Activated gamma-delta T cell treated with Interleukin-2 at 50 U/mL for 16 hours (primary cell): ENCODE measurements at regions not wholly inside any gene's neighbourhood (a gene's known extent, or its start where the extent isn't known, plus 50 kb on each side); places are given as distances from the start of the nearest gene placed in this dataset.

Source experiments
- DNase-seq: peaks from one replicate; pipeline ENCODE4 v3.0.0-alpha.2; 2020

GRCh38 chr14:83379436-83379835 lies 1845.8 kb upstream of the SEL1L start:
- DNase-seq, result no peak

- no peak for DNase-seq
These were observed 1850.6 kb upstream of the SEL1L start for GRCh38 chr14:83384253-83384652.

DNA sequence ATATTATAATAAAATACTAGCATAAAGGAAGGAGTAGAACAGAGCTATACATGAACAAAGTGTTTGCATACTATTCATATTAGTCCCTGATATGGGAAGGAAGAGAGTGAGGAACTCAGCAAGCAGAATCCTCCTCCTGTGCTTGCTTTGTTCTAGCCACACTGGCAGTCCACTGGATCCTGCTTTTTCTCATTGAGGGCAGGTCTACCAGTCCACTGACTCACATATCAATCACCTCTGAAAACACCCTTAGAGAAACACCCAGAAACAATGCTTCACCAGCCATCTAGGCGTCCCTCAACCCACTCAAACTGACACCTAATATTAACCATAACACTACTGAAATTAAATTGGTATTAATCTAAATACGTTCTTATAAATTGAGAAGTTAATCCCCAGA lies 1861.7 kb upstream of the SEL1L start:
- DNase-seq, result no peak

- DNase-seq, result no peak
These were observed 1882.8 kb upstream of the SEL1L start for GRCh38 chr14:83416476-83416875.

GRCh38 chr14:83419420-83419819 lies 1885.8 kb upstream of the SEL1L start:
- DNase-seq, result no peak

DNA sequence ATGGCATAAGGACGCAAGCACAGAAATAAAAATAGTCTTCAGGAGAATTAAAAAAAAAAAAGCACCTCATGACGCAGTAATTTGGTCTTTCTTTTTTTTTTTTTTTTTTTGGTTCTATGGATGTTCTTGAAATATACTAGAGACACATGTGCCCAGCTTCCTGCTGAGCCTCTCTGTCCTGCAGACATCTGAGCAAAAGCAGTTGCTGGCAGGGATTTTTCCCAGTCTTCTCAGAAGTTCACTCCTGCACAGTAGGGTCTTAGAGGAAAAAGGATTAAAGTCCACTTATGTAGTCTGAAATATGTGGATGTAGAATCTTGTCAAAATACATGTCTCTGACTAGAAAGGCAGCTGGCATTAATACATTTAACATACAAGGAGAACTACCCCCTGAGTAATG lies 1888.1 kb upstream of the SEL1L start:
- DNase-seq, result no peak

- DNase-seq, result no peak
These were observed 1891.5 kb upstream of the SEL1L start for GRCh38 chr14:83425138-83425537.

DNA sequence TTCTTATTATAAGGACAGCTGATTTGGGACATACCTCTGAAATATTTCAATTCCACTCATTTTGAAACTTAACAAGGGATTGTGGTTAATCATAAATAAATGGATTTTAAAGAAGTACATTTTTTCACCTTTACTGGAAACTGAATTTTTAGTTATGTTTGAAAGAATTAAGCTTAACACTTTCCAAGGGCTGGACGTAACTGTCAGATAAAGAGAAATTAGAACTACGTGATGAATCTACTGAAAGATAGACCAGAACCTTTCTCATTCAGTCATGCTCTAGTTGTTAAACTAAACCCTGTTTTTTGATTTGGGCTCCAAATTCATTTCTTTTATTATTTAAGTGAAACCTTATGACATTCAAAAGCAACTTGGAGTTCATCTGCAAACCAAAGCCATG lies 1892.1 kb upstream of the SEL1L start:
- no peak for DNase-seq

- no peak for DNase-seq
These were observed 1900.0 kb upstream of the SEL1L start for GRCh38 chr14:83433618-83434017.

- no peak for DNase-seq
These were observed 1908.1 kb upstream of the SEL1L start for GRCh38 chr14:83441801-83442200.

DNA sequence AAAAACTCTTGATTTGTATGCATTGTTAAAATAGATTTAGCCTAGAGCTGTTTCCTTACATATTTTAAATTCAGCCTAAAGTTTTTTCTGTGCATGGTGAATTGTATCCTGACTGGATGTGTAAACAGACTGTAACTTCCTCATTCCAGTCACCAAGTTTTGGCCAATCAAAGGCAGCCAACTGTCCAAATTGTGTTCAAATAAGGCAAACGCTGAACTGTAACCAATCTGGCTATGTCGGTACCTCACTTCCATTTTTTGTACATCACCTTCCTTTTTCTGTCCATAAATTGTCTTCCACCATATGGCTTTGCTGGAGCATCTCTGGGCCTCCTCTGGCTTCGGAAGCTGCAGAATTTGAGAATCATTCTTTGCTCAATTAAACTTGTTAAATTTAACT lies 1921.9 kb upstream of the SEL1L start:
- no peak for DNase-seq

- DNase-seq, result no peak
These were observed 1927.9 kb upstream of the SEL1L start for GRCh38 chr14:83461521-83461920.

- no peak for DNase-seq
These were observed 1929.1 kb upstream of the SEL1L start for GRCh38 chr14:83462759-83463158.

GRCh38 chr14:83463500-83464098 lies 1929.9 kb upstream of the SEL1L start:
- no peak for DNase-seq

- DNase-seq, result no peak
These were observed 1934.2 kb upstream of the SEL1L start for GRCh38 chr14:83467811-83468210.

DNA sequence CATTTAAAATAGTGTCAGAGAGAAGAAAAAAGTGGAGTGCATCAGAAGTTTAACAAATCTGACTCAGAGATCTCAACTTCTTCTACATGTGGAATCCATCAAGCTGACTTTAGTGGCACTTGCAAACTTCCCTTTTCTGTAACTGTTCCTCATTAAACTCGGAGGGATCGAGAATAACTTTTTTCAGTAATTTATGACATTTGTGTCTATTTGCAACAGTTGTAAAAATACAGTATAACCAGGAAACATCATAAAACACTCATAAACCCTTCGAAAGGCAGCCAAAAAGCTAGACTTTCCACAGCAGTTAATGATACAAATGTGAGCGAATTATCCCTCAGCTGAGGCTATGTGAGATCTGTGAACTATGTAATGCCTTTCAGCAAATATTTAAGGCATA lies 1936.8 kb upstream of the SEL1L start:
- DNase-seq, result no peak

DNA sequence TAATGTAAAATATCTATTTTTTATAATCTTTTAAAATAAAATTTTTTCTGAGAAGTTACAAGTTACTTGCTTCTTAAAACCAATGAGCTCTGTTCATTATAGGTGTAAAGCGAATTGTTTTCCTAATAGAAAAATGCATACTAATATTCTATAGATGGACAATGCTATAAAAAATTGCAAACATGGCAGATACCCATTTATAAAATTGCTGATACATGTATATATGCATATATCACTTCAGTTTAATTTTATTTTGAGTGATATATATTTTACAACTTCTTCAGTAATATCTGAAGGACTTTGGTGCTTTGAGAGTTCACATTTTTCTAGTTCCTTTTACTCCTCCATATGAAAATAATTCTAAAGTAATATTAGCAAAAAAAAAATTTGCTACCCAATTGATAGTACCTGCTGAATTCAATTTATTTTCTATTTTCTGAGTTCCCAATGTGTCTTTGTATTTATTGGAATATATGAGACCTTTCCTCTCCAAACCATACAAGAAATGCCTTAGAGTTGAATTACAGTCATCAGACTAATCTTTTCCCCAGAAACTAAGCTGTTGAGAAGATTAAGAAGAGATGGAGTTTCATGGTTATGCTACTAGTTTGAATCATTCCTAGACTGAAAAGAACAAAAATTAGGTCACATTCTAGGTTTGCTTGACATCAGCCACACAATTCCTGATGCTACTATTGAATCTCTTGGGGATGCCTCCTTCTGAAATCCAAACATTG lies 1937.5 kb upstream of the SEL1L start:
- no peak for DNase-seq

DNA sequence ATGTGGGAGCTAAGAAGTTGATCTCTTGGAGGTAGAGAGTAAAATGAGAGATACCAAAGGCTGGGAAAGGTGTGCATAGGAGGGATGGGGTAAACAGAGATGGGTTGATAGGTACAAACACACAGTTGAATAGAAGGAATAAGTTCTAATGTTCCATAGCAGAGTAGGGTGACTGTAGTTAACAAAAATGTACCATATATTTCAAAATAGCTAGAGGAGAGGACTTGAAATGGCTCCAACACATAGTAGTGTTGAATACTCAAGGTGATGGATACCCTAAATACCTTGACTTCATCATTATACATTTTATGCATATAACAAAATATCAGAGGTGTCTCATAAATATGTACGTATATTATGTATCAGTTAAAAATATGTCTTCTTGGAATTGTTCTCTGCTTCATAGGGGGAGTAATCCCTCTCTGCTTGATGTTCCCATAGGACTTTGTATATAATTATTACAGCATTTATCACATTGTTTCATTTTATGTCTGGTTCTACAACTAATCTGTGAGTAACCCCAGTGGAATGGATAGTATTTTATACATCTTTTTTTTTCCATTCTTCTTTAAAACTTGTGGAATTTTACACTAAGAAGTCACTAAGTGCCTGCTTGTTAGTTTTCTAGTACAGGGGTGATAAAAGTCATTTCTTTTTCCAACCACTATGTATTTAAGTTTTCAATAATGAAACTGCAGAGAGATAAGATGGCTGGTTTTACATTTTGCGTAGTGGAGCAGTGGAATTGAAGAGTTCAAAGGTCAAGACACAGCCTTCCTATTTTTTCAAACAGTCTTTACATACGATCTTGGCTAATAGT lies 1940.0 kb upstream of the SEL1L start:
- no peak for DNase-seq

- no peak for DNase-seq
These were observed 1945.1 kb upstream of the SEL1L start for GRCh38 chr14:83478741-83479140.

GRCh38 chr14:83483063-83483462 lies 1949.4 kb upstream of the SEL1L start:
- no peak for DNase-seq

GRCh38 chr14:83485591-83485990 lies 1951.9 kb upstream of the SEL1L start:
- DNase-seq, result no peak

- no peak for DNase-seq
These were observed 1957.4 kb upstream of the SEL1L start for GRCh38 chr14:83491091-83491490.

DNA sequence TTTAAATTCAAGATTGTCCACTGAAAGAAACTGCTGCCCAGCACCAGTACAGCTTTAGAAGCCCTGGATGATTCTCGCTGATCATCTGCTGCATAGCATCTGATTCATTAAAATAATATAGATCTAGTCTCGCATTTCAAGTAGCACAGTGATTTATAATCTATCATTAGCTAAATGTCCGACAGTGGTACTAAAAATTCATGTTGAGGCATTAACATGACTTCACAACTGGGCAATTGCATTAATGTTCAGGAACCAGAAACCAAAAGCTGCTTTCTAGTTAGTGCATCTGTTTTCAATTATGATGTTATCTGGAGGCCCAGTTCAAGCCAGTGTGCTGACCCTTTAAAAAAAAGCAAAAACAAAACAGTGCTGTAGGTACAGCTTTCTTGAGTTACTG lies 1987.2 kb upstream of the SEL1L start:
- no peak for DNase-seq

DNA sequence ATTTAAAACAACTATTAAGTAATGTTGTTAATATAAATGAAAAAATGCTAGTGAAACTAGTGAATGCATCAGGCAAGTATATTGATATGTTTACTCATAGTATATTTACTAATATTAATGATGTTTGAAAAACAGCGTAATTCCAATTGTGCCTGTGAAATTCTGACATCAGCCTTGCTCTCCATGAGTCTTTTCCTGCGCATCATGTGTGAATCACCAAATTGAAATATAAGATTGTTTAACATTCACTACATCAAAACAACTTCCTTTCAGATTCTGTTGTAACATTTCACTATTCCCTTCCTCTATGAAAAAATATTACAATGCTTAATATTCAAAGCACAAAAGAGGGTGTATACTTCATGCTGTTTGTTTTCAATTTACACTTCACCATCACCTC lies 1995.9 kb upstream of the SEL1L start:
- no peak for DNase-seq
